Type B pancreatic cell (in vitro differentiated cells): ENCODE measurements at regions not wholly inside any gene's neighbourhood (a gene's known extent, or its start where the extent isn't known, plus 50 kb on each side); places are given as distances from the start of the nearest gene placed in this dataset.
A peak's percentile ranks its signal among the peaks of the same experiment; 100 is the strongest.

ENCODE experiments used
- DNase-seq: peaks from one replicate; pipeline ENCODE4 v3.0.0; 2021; ENCODE audit warnings: mixed read lengths; ENCODE audit not compliant: unreplicated experiment; ENCODE audit errors: extremely low spot score
- H3K27ac Mint-ChIP-seq: 2 replicates; pipeline ENCODE4 v1.8.0; 2021; ENCODE audit warnings: mild to moderate bottlenecking, mixed read lengths
- H3K27me3 Mint-ChIP-seq: 2 replicates; pipeline ENCODE4 v1.8.0; 2021; ENCODE audit warnings: mixed read lengths
- H3K36me3 Mint-ChIP-seq: 2 replicates; pipeline ENCODE4 v1.8.0; 2021; ENCODE audit warnings: mixed read lengths
- H3K4me1 Mint-ChIP-seq: one replicate; pipeline ENCODE4 v1.8.0; 2021; ENCODE audit warnings: mixed read lengths; ENCODE audit not compliant: unreplicated experiment
- H3K4me3 Mint-ChIP-seq: 2 replicates; pipeline ENCODE4 v1.8.0; 2021; ENCODE audit warnings: mild to moderate bottlenecking, mixed read lengths
- H3K9me3 Mint-ChIP-seq: 2 replicates; pipeline ENCODE4 v1.8.0; 2021; ENCODE audit warnings: mixed read lengths
- CTCF ChIP-seq: fragments of 200-600 bp; sonication (generic); conservative IDR thresholded peaks from 2 replicates; pipeline ENCODE4 v1.5.0; 2021; ENCODE audit warnings: antibody characterized with exemption, mild to moderate bottlenecking

DNA sequence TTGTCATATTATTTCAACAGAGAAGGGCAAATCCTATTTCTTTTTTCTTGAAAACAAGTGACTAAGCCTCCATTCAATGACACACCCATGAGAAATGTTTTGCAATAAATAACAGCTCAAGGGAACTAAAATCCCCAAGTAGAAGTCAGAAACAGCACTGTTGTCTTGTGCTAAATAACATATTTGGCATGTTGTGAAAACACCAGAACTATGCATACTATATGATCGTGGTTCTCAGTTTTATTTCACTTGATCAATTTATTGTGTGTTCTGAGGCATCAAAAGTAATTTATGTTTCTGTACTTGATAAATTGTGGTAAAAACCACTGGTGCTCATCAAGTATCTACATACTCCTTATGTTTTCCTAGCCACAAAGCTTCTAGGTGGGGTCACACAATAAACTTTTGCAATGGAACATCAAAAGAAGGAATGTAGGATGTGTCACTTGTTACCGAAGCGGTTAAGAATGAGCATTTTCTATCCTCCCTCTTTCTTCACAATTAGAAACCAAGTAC lies 691.7 kb upstream of the CBLB start:
- H3K4me3 Mint-ChIP-seq: no peak overlapping the region
- no peaks in the 10 kb centered on the region for H3K4me1 Mint-ChIP-seq

GRCh38 chr3:106566277-106566676 lies 697.5 kb upstream of the CBLB start:
- no peak overlapping the region for H3K27ac Mint-ChIP-seq
- H3K4me3 Mint-ChIP-seq: no peak overlapping the region
- H3K9me3 Mint-ChIP-seq: peaks cover 2% of the 10 kb centered on the region
- H3K27me3 Mint-ChIP-seq: no peaks in the 10 kb centered on the region
- TF ChIP-seq CTCF: no peak
- H3K4me1 Mint-ChIP-seq: no peaks in the 10 kb centered on the region
- H3K36me3 Mint-ChIP-seq: no peaks in the 10 kb centered on the region
- DNase-seq: no peak

More for the DNA sequence above, 691.7 kb upstream of the CBLB start:
- no peak for DNase-seq
- TF ChIP-seq CTCF: no peak
- H3K9me3 Mint-ChIP-seq: peaks cover 10% of the 10 kb centered on the region
- peak overlapping the region; percentile 73 for H3K27ac Mint-ChIP-seq
- no peaks in the 10 kb centered on the region for H3K27me3 Mint-ChIP-seq
- no peaks in the 10 kb centered on the region for H3K36me3 Mint-ChIP-seq

- no peak overlapping the region for H3K4me3 Mint-ChIP-seq
- no peak for DNase-seq
- TF ChIP-seq CTCF: no peak
Measured at GRCh38 chr3:106570426-106570825, 701.6 kb upstream of the CBLB start.

DNA sequence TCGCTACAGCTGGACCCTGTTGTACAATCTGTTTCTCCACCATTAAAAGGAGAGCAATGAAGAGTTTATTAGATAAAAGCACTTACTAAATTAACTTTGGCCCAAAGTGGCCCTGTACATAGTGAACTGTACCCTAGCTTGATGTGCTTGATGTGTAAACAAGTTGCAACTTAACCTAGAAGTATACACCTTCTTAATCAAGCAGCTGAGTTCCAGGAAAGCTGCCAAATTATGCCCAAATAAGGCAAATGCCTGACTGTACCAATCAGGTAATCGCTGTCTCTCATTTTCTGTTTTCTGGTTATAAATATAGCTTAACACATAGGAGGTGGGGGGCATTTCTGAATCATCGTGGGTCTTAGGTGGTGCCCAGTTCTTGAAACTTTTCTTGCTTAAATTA lies 704.8 kb upstream of the CBLB start:
- no peak for DNase-seq
- Mint-ChIP-seq H3K27ac (no peak overlapping the region), H3K36me3 (no peaks in the 10 kb centered on the region), H3K4me3 (no peak overlapping the region), H3K9me3 (peaks cover 5% of the 10 kb centered on the region), H3K4me1 (no peaks in the 10 kb centered on the region), H3K27me3 (no peaks in the 10 kb centered on the region)
- no peak for TF ChIP-seq CTCF

More at GRCh38 chr3:106570426-106570825, 701.6 kb upstream of the CBLB start:
- Mint-ChIP-seq H3K9me3 (peaks cover 5% of the 10 kb centered on the region), H3K27me3 (no peaks in the 10 kb centered on the region), H3K4me1 (no peaks in the 10 kb centered on the region), H3K36me3 (no peaks in the 10 kb centered on the region), H3K27ac (no peak overlapping the region)

- H3K27me3 Mint-ChIP-seq: no peaks in the 10 kb centered on the region
- H3K4me3 Mint-ChIP-seq: no peak overlapping the region
- H3K36me3 Mint-ChIP-seq: no peaks in the 10 kb centered on the region
- H3K4me1 Mint-ChIP-seq: no peaks in the 10 kb centered on the region
- TF ChIP-seq CTCF: no peak
- peaks cover 5% of the 10 kb centered on the region for H3K9me3 Mint-ChIP-seq
- DNase-seq: no peak
- no peak overlapping the region for H3K27ac Mint-ChIP-seq
Measured at GRCh38 chr3:106575029-106575428, 706.2 kb upstream of the CBLB start.

DNA sequence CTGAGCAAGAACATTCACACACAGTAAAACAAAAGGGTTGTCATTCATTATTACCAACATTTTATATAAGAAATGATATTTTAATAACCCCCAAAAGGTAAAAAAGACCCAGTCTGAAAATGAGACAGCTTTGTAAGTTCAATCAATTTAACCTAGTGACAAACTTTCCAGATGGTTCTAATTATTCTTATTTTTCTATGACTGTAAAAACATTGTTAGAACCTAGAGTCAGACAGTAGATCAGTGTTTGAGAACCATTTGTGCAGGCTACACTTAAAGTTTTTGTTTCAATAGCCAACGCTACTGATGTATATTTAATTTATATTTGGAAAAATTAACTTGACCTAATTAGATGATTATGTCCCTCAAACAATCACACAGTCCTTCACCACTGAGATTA lies 708.4 kb upstream of the CBLB start:
- TF ChIP-seq CTCF: no peak
- no peak overlapping the region for H3K27ac Mint-ChIP-seq
- no peak for DNase-seq
- H3K36me3 Mint-ChIP-seq: no peaks in the 10 kb centered on the region
- H3K4me1 Mint-ChIP-seq: no peaks in the 10 kb centered on the region
- no peak overlapping the region for H3K4me3 Mint-ChIP-seq
- no peaks in the 10 kb centered on the region for H3K27me3 Mint-ChIP-seq
- no peaks in the 10 kb centered on the region for H3K9me3 Mint-ChIP-seq
